Astrocyte (in vitro differentiated cells and primary cell): ENCODE measurements at regions not wholly inside any gene's neighbourhood (a gene's known extent, or its start where the extent isn't known, plus 50 kb on each side); places are given as distances from the start of the nearest gene placed in this dataset.
"Not testable (repeated sequence)": the region's sequence is repeated elsewhere in the genome, so short reads cannot be mapped to it uniquely, and the experiment has no call there.

ENCODE experiments used
- DNase-seq: peaks from one replicate; pipeline ENCODE4 v3.0.0-alpha.2; 2010; ENCODE audit warnings: low read depth
- FAIRE-seq: peaks from 2 replicates; lab custom pipeline; 2011; peaks lifted over from hg19 to GRCh38; lab: Jason Lieb, UNC
- H2AFZ ChIP-seq: 2 replicates; pipeline ENCODE4 v1.6.0; 2012; ENCODE audit warnings: low read depth, low read length, inconsistent platforms
- H3K27ac ChIP-seq: 2 replicates; pipeline ENCODE4 v1.5.1; 2011; ENCODE audit warnings: low read depth, low read length, inconsistent platforms
- H3K27me3 ChIP-seq: 2 replicates; pipeline ENCODE4 v1.6.0; 2011; ENCODE audit warnings: low read length, inconsistent platforms; ENCODE audit not compliant: insufficient read depth
- H3K36me3 ChIP-seq: 2 replicates; pipeline ENCODE4 v1.5.1; 2011; ENCODE audit warnings: low read length, inconsistent platforms; ENCODE audit not compliant: insufficient read depth
- H3K4me1 ChIP-seq: 2 replicates; pipeline ENCODE4 v1.5.1; 2011; ENCODE audit warnings: low read length, inconsistent platforms; ENCODE audit not compliant: insufficient read depth
- H3K4me2 ChIP-seq: 2 replicates; pipeline ENCODE4 v1.6.0; 2012; ENCODE audit warnings: low read length, inconsistent platforms
- H3K4me3 ChIP-seq: 2 replicates; pipeline ENCODE4 v1.5.1; 2011; ENCODE audit warnings: low read depth, mild to moderate bottlenecking, low read length, inconsistent platforms; ENCODE audit not compliant: insufficient read depth
- H3K79me2 ChIP-seq: 2 replicates; pipeline ENCODE4 v1.6.0; 2012; ENCODE audit warnings: mild to moderate bottlenecking, low read length, inconsistent platforms; ENCODE audit not compliant: insufficient read depth
- H3K9ac ChIP-seq: 2 replicates; pipeline ENCODE4 v1.6.0; 2012; ENCODE audit warnings: mild to moderate bottlenecking, low read length, inconsistent platforms
- H3K9me3 ChIP-seq: 2 replicates; pipeline ENCODE4 v1.5.1; 2012; ENCODE audit warnings: low read depth, mild to moderate bottlenecking, low read length, inconsistent platforms; ENCODE audit not compliant: insufficient read depth
- H4K20me1 ChIP-seq: 2 replicates; pipeline ENCODE4 v1.6.0; 2012; ENCODE audit warnings: low read length, inconsistent platforms; ENCODE audit not compliant: insufficient read depth
- H3K27ac Mint-ChIP-seq: one replicate; pipeline ENCODE4 v1.8.0; 2021; ENCODE audit warnings: mild to moderate bottlenecking, mixed read lengths; ENCODE audit not compliant: unreplicated experiment
- H3K27me3 Mint-ChIP-seq: one replicate; pipeline ENCODE4 v1.8.0; 2021; ENCODE audit warnings: low read depth, mixed read lengths; ENCODE audit not compliant: unreplicated experiment
- H3K36me3 Mint-ChIP-seq: one replicate; pipeline ENCODE4 v1.8.0; 2021; ENCODE audit warnings: low read depth, mixed read lengths; ENCODE audit not compliant: unreplicated experiment
- H3K4me1 Mint-ChIP-seq: one replicate; pipeline ENCODE4 v1.8.0; 2021; ENCODE audit warnings: low read depth, mixed read lengths; ENCODE audit not compliant: unreplicated experiment
- H3K4me3 Mint-ChIP-seq: one replicate; pipeline ENCODE4 v1.8.0; 2021; ENCODE audit warnings: mild to moderate bottlenecking, moderate library complexity, mixed read lengths; ENCODE audit not compliant: unreplicated experiment
- H3K9me3 Mint-ChIP-seq: one replicate; pipeline ENCODE4 v1.8.0; 2021; ENCODE audit warnings: mild to moderate bottlenecking, mixed read lengths; ENCODE audit not compliant: unreplicated experiment
- CTCF ChIP-seq: IDR thresholded peaks from 2 replicates; pipeline ENCODE4 v1.5.1; 2011; ENCODE audit warnings: low read depth, mild to moderate bottlenecking, inconsistent platforms, low read length, moderate library complexity; ENCODE audit not compliant: insufficient read depth
- EZH2 ChIP-seq: IDR thresholded peaks from 2 replicates; pipeline ENCODE4 v1.6.1; 2012; ENCODE audit warnings: mild to moderate bottlenecking, low read length, inconsistent platforms; ENCODE audit not compliant: insufficient read depth

- no peak for TF ChIP-seq CTCF
- TF ChIP-seq EZH2, result no peak
- no peak overlapping the region for H3K4me3 Mint-ChIP-seq
- Histone ChIP-seq H3K4me3 (no peak overlapping the region), H3K4me2 (no peak overlapping the region), H3K36me3 (no peaks in the 10 kb centered on the region), H3K27me3 (no peaks in the 10 kb centered on the region), H3K9ac (no peak overlapping the region), H4K20me1 (no peaks in the 10 kb centered on the region), H2AFZ (no peak overlapping the region), H3K27ac (no peak overlapping the region), H3K9me3 (no peaks in the 10 kb centered on the region), H3K79me2 (no peaks in the 10 kb centered on the region), H3K4me1 (no peaks in the 10 kb centered on the region)
- peaks cover 19% of the 10 kb centered on the region for H3K36me3 Mint-ChIP-seq
- FAIRE-seq (no peak), DNase-seq (no peak)
- no peaks in the 10 kb centered on the region for H3K27me3 Mint-ChIP-seq
- no peak overlapping the region for H3K27ac Mint-ChIP-seq
- peaks cover 6% of the 10 kb centered on the region for H3K4me1 Mint-ChIP-seq
- peaks cover 9% of the 10 kb centered on the region for H3K9me3 Mint-ChIP-seq
Measured at GRCh38 chr1:245058436-245058835, 96.3 kb upstream of the KIF26B start.

GRCh38 chr1:245056913-245057312 is 97.9 kb upstream of the KIF26B start:
- Mint-ChIP-seq H3K27ac (no peak overlapping the region), H3K9me3 (peaks cover 9% of the 10 kb centered on the region), H3K4me3 (no peak overlapping the region), H3K36me3 (peaks cover 18% of the 10 kb centered on the region), H3K4me1 (peaks cover 6% of the 10 kb centered on the region), H3K27me3 (peaks cover under 1% of the 10 kb centered on the region)
- DNase-seq, result no peak
- Histone ChIP-seq H3K4me3 (no peak overlapping the region), H3K9ac (no peak overlapping the region), H3K27me3 (no peaks in the 10 kb centered on the region), H3K36me3 (no peaks in the 10 kb centered on the region), H3K4me2 (no peak overlapping the region), H3K79me2 (no peaks in the 10 kb centered on the region), H3K9me3 (no peaks in the 10 kb centered on the region), H4K20me1 (no peaks in the 10 kb centered on the region), H3K4me1 (no peaks in the 10 kb centered on the region), H3K27ac (no peak overlapping the region), H2AFZ (no peak overlapping the region)
- peak; percentile 34 for FAIRE-seq
- TF ChIP-seq EZH2 (no peak), CTCF (no peak)

GRCh38 chr1:245056296-245056695 is 98.5 kb upstream of the KIF26B start:
- H3K27ac Mint-ChIP-seq, H4K20me1 ChIP-seq, H3K4me2 ChIP-seq, H2AFZ ChIP-seq, H3K9ac ChIP-seq, H3K9me3 ChIP-seq, H3K27me3 Mint-ChIP-seq, H3K36me3 ChIP-seq, H3K4me1 ChIP-seq, H3K4me3 ChIP-seq, H3K4me3 Mint-ChIP-seq, H3K79me2 ChIP-seq, H3K9me3 Mint-ChIP-seq, H3K27ac ChIP-seq, H3K27me3 ChIP-seq, FAIRE-seq, H3K4me1 Mint-ChIP-seq: not testable (repeated sequence)
- peaks cover 21% of the 10 kb centered on the region for H3K36me3 Mint-ChIP-seq
- peak; percentile 16 for DNase-seq
